HEK293T (cell line): ENCODE measurements at regions not wholly inside any gene's neighbourhood (a gene's known extent, or its start where the extent isn't known, plus 50 kb on each side); places are given as distances from the start of the nearest gene placed in this dataset.

ENCODE experiments used
- ARNT ChIP-seq: fragments of 450-650 bp; IDR thresholded peaks from 2 replicates; pipeline ENCODE4 v1.6.1; 2017; ENCODE audit warnings: mild to moderate bottlenecking
- BHLHE40 ChIP-seq: fragments of 450-650 bp; IDR thresholded peaks from 2 replicates; pipeline ENCODE4 v1.6.1; 2016; ENCODE audit warnings: mild to moderate bottlenecking, moderate library complexity, borderline replicate concordance
- ELF4 ChIP-seq: fragments of 450-650 bp; IDR thresholded peaks from 2 replicates; pipeline ENCODE4 v1.6.1; 2017; ENCODE audit warnings: antibody characterized with exemption
- FOXA1 ChIP-seq: fragments of 450-650 bp; IDR thresholded peaks from 2 replicates; pipeline ENCODE4 v1.6.1; 2016; ENCODE audit warnings: mild to moderate bottlenecking
- FOXK2 ChIP-seq: fragments of 450-650 bp; IDR thresholded peaks from 2 replicates; pipeline ENCODE4 v1.6.1; 2016; ENCODE audit warnings: mild to moderate bottlenecking
- FOXM1 ChIP-seq: fragments of 450-650 bp; IDR thresholded peaks from 2 replicates; pipeline ENCODE4 v1.6.1; 2017; ENCODE audit warnings: mild to moderate bottlenecking, borderline replicate concordance
- HDGF ChIP-seq: fragments of 450-650 bp; IDR thresholded peaks from 2 replicates; pipeline ENCODE4 v1.6.1; 2017; ENCODE audit warnings: antibody characterized with exemption, borderline replicate concordance
- L3MBTL2 ChIP-seq: fragments of 450-650 bp; conservative IDR thresholded peaks from 2 replicates; pipeline ENCODE4 v1.6.1; 2016; ENCODE audit warnings: mild to moderate bottlenecking
- LEF1 ChIP-seq: fragments of 450-650 bp; IDR thresholded peaks from 2 replicates; pipeline ENCODE4 v1.6.1; 2017; ENCODE audit warnings: mild to moderate bottlenecking, borderline replicate concordance
- NFRKB ChIP-seq: fragments of 450-650 bp; IDR thresholded peaks from 2 replicates; pipeline ENCODE4 v1.6.1; 2016; ENCODE audit warnings: mild to moderate bottlenecking, moderate library complexity
- SP1 ChIP-seq: fragments of 450-650 bp; IDR thresholded peaks from 2 replicates; pipeline ENCODE4 v1.6.1; 2017
- SUZ12 ChIP-seq: fragments of 450-650 bp; IDR thresholded peaks from 2 replicates; pipeline ENCODE4 v1.6.1; 2016; ENCODE audit warnings: mild to moderate bottlenecking
- TARDBP ChIP-seq: fragments of 450-650 bp; IDR thresholded peaks from 2 replicates; pipeline ENCODE4 v1.6.1; 2016
- ZNF384 ChIP-seq: fragments of 450-650 bp; IDR thresholded peaks from 2 replicates; pipeline ENCODE4 v1.6.1; 2016

DNA sequence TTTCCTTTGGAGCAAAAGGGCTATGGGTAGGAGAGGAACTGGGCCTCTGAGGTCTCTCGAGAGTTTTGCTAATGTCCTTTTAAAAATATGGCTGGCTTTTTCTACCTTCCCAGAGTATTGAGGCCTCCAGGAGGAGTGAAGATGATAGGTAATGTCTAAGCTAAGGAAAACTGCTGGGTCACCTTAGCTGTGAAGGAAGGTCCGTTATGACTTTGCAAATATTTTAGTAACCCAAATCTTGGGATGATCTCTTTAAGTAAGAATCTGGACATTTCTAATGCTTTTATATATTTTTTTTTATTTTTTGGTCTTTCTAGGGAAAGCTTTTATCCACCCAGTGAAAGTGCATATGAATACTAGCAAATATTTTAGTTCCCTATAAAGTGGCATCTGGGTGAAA is 60.9 kb upstream of the SYN3 start:
- TF ChIP-seq ELF4 (no peak), FOXA1 (no peak), TARDBP (no peak), BHLHE40 (no peak), SP1 (no peak), HDGF (no peak), FOXM1 (no peak), ARNT (no peak), NFRKB (no peak), L3MBTL2 (no peak), SUZ12 (no peak), FOXK2 (no peak), LEF1 (no peak), ZNF384 (no peak)
